Peyer's patch (tissue), 4 donors: ENCODE measurements at regions not wholly inside any gene's neighbourhood (a gene's known extent, or its start where the extent isn't known, plus 50 kb on each side); places are given as distances from the start of the nearest gene placed in this dataset.

Source experiments
- CTCF ChIP-seq, 6 experiments: fragments of 450-650 bp in 4 of 6; fragments of 200-600 bp in 2 of 6; sonication (generic) in 1 of 6; IDR thresholded peaks; one replicate each; pipeline ENCODE4 v1.5.1; 2017 to 2019; ENCODE audit warnings: antibody characterized with exemption in 6 of 6, mild to moderate bottlenecking in 3 of 6, moderate library complexity in 1 of 6
- POLR2A ChIP-seq, 2 donors: fragments of 450-650 bp; IDR thresholded peaks; one replicate each; pipeline ENCODE4 v1.5.1; 2017; ENCODE audit warnings: antibody characterized with exemption in 2 of 2, mild to moderate bottlenecking in 2 of 2, moderate library complexity in 2 of 2

- no peak for TF ChIP-seq CTCF (IDR thresholded peaks at IDR 0.05)
- no peak for TF ChIP-seq POLR2A (IDR thresholded peaks at IDR 0.05)
Measured at GRCh38 chr20:39646874-39647413, 684.8 kb downstream of the DHX35 start.
